ENCODE measurements at regions not wholly inside any gene's neighbourhood (a gene's known extent, or its start where the extent isn't known, plus 50 kb on each side); places are given as distances from the start of the nearest gene placed in this dataset.
A peak's percentile ranks its signal among the peaks of the same experiment; 100 is the strongest.

- DNase-seq (ENCODE audit: low read depth), result no peak
- TF ChIP-seq CTCF (conservative IDR thresholded peaks at IDR 0.05; ENCODE audit: control insufficient read depth, insufficient read depth, low read depth, low read length), result no peak
- H3K4me3 ChIP-seq (ENCODE audit: control insufficient read depth, low read depth, low read length), result no peak overlapping the region
These were observed 312.6 kb downstream of the STIM2 start for GRCh38 chr4:27173280-27173679.

GRCh38 chr4:27176400-27176799 is 315.8 kb downstream of the STIM2 start:
- H3K4me3 ChIP-seq (ENCODE audit: control insufficient read depth, low read depth, low read length), result no peak overlapping the region
- peak; percentile 80 for TF ChIP-seq CTCF (conservative IDR thresholded peaks at IDR 0.05; ENCODE audit: control insufficient read depth, insufficient read depth, low read depth, low read length)
- peak; percentile 74 for DNase-seq (ENCODE audit: low read depth)

- no peak for TF ChIP-seq CTCF (conservative IDR thresholded peaks at IDR 0.05; ENCODE audit: control insufficient read depth, insufficient read depth, low read depth, low read length)
- DNase-seq (ENCODE audit: low read depth), result no peak
These were observed 316.2 kb downstream of the STIM2 start for GRCh38 chr4:27176881-27177280.

DNA sequence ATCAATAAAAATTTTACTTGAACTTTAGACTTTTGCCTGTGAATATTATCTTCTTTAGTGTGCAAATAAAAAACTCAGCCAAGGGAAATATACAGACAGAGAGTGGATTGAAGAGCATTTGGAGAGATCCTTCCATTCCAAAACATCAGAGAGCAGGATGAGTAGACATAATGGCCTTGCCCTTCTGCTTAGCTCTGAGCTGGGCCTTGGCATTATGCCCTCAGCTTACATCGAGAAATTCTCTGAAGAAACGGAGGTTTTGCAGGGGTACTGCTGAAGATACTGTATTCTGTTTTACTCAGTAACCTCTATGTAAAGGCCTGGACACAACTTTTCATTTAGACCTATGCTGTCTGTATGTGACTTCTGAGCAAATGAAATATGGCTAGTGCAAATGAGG is 317.4 kb downstream of the STIM2 start:
- peak; percentile 33 for DNase-seq (ENCODE audit: low read depth)
- no peak for TF ChIP-seq CTCF (conservative IDR thresholded peaks at IDR 0.05; ENCODE audit: control insufficient read depth, insufficient read depth, low read depth, low read length)
- H3K4me3 ChIP-seq (ENCODE audit: control insufficient read depth, low read depth, low read length), result no peak overlapping the region

More at GRCh38 chr4:27176881-27177280, 316.2 kb downstream of the STIM2 start:
- no peak overlapping the region for H3K4me3 ChIP-seq (ENCODE audit: control insufficient read depth, low read depth, low read length)

- no peak overlapping the region for H3K4me3 ChIP-seq (ENCODE audit: control insufficient read depth, low read depth, low read length)
- DNase-seq (ENCODE audit: low read depth), result no peak
- no peak for TF ChIP-seq CTCF (conservative IDR thresholded peaks at IDR 0.05; ENCODE audit: control insufficient read depth, insufficient read depth, low read depth, low read length)
These were observed 321.1 kb downstream of the STIM2 start for GRCh38 chr4:27181693-27182092.

- DNase-seq (ENCODE audit: low read depth), result no peak
- no peak for TF ChIP-seq CTCF (conservative IDR thresholded peaks at IDR 0.05; ENCODE audit: control insufficient read depth, insufficient read depth, low read depth, low read length)
- H3K4me3 ChIP-seq (ENCODE audit: control insufficient read depth, low read depth, low read length), result no peak overlapping the region
These were observed 321.6 kb downstream of the STIM2 start for GRCh38 chr4:27182211-27182610.

DNA sequence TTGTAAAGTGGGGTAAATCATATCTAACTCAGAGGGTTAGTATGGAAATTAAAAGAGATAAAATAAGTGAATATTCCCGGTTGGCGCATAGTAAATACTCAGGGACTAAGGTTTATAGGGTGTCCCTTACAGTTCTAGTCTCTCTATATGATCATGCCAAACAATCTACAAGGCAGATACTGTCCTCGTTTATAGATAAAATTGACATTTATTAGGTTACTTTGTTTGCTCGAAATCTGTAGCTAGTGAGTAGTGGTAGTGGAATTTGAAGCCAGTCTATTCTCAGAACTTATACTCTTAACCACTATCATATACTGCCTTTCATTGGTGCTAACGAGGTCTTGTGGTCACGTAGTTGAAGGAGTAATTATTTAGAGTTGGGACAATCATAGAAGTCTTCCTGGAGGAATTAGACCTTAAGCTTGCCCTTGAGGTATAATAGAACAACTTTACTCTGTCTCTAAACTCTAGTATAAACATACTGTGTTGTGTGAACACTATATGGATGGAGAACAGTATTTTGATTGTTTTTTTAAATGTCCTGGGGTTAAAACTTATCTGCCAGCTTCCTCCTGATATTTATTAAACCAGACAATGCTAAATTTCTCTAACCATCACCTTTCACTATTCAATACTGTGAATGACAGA is 324.0 kb downstream of the STIM2 start:
- TF ChIP-seq CTCF (conservative IDR thresholded peaks at IDR 0.05; ENCODE audit: control insufficient read depth, insufficient read depth, low read depth, low read length), result no peak
- DNase-seq (ENCODE audit: low read depth), result no peak
- no peak overlapping the region for H3K4me3 ChIP-seq (ENCODE audit: control insufficient read depth, low read depth, low read length)

Measured in fibroblast of mammary gland (primary cell).